ENCODE measurements at regions not wholly inside any gene's neighbourhood (a gene's known extent, or its start where the extent isn't known, plus 50 kb on each side); places are given as distances from the start of the nearest gene placed in this dataset.

DNA sequence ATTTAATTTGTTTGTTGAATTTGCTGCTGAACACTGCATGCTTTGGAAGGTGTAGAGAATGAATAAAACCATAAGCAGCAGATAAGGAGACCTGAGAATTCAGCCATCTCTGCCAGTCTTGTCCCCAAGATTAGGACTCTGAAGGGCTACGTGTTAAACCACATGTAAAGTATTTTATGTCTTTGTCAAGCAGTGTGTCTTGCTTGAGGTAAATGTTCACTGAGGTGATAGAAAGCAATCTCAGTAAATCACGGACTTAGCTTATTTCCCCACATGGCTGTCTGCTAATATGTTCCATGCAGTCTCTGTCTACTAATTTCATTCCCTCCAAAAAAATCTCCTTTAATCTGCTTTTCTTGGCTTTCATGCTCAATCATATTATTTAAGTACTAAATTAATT lies 467.1 kb downstream of the RAP2B start:
- TF ChIP-seq POLR2A (IDR thresholded peaks at IDR 0.05; ENCODE audit: low read depth, low read length), result no peak
- no peak for TF ChIP-seq POLR2AphosphoS5 (IDR thresholded peaks at IDR 0.05; ENCODE audit: low read depth, low read length)
